Medulla oblongata (tissue), 1 donor: ENCODE measurements at regions not wholly inside any gene's neighbourhood (a gene's known extent, or its start where the extent isn't known, plus 50 kb on each side); places are given as distances from the start of the nearest gene placed in this dataset.
"Not testable (repeated sequence)": the region's sequence is repeated elsewhere in the genome, so short reads cannot be mapped to it uniquely, and the experiment has no call there.

Experiments
- DNase-seq: peaks from one replicate; pipeline ENCODE4 v3.0.0-alpha.2; 2015; ENCODE audit errors: extremely low spot score

DNA sequence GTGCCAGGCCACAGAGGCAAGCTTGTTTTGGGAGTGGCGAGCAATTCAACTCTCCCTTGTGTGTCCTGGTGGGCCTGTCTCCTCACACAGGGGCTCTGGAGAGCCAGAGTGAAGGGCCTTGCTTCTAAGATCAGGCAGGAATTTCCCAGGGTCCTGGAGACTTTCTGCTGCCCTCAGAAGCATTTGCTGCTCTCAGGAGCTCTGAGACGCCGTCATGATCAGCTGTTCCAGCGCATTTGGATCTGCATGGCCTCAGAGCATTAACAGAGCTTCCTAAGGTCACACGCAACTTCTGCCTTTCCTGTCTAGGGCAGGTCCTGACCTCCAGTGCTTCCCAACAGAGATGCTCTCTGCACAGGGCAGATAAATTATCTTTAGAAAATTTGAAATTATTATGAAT is 52.2 kb upstream of the C10orf90 start:
- no peak for DNase-seq

DNA sequence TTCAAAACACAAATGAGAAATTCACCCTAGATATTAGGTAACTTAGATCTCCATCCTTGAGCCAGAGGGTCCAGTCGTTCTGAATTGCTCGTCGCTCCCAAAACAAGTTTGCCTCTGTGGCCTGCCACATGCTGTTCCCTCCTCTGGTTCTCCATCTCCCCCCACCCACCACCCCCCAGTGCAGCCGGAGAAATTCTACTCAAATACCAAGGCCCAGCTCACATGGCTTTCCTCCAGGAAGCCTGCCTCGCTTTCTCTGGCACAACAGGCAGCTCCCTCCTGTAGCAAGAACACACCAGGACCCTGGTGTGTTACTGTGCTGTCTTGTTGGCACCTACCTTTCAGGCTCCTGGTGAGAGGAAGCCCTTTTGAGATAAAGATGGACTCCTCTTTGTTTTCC is 52.7 kb upstream of the C10orf90 start:
- DNase-seq: no peak

DNA sequence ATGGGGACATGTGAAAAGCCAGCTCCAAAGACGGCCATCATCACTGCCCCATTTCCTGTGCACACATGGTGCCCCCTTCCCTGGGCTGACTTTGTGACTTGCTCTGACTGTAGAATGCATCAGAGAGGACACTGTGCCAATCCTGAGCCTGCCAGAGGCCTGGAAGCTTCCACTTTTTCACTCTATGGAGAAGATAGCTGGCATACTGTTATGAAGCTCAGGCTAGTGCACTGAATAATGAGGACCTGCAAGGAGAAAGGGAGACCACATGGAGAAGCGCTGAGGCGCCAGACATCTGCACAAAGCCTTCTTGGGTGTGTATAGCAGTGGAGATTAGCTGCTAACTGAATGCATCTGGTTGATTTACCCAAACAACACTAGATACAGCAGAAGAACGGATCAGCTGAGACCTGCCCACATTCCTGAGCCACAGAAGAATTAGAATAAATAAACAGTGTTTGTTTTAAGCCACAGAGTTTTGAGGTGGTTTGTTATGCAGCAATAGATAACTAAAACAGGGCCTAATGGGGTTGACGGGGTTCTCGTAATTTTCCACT is 58.9 kb upstream of the C10orf90 start:
- DNase-seq: no peak

DNA sequence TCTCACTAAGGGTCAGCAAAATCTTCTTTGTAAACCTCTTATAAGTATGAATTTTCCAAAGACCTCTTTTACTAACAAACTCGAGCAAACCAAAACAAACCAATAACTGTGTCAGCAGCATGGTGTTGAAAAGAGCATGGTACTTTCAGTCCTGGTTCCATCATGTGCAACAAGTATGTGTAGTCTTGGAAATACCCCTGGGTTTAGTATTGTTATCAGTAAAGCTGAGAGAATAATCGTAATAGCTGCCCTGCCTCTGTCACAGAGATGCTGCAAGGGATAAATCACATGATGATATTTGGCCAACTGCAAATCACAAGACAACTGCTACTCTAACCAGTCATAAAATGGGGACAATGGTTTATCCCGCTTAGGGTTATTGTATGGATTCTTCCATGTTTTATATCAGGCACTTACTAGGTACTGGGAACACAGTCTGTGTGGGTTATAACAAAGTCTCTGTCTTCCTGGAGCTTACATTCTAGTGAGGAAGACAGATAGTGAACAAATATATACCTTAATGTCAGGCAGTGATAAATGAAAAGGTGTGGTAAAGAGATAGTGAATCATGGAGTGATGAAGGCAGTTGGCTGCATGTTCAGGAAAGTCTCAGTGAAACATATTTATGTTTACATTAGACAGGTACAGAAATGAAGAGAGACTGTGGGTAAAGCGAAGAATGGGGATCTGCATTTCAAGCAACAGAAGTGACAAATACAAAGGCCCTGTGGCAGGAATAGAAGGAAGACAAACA is 60.5 kb upstream of the C10orf90 start:
- DNase-seq: no peak

DNA sequence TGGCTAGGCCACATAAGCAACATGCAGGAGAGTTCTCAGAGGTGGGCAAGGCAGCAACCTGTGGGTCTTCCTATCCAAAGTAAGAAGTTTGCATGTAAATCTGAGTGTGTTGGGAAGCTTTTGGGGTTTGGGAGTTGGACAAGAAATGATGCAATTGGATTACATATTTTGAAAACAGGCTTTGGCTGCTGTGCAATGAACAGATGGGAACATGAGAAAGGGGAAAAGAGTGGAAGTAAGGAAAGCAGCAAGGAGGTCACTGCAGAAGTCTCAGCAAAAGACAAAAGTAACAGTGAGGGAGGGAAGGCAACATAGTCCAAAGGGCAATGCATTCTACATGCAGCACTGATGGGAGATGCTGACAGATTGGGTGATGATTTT is 61.1 kb upstream of the C10orf90 start:
- no peak for DNase-seq

DNA sequence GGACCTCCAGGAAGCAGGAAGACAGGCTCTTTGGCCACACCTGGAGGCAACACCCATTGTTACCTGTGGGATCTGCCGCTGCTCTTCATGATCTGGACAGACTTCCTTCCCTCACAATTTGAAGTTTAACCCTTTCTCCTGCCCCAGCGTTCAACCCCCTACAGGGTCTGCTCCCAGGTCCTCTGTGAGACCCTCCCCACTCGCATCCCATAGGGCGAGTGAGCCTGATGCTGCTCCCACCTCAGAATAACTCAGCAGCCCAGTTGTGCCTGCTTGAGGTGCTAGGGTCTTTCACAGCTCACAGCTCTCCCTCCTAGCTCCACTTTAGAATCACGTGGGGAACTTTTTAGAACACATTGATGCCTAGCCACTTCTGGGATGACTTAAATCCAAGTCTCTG is 61.8 kb upstream of the C10orf90 start:
- DNase-seq: no peak

DNA sequence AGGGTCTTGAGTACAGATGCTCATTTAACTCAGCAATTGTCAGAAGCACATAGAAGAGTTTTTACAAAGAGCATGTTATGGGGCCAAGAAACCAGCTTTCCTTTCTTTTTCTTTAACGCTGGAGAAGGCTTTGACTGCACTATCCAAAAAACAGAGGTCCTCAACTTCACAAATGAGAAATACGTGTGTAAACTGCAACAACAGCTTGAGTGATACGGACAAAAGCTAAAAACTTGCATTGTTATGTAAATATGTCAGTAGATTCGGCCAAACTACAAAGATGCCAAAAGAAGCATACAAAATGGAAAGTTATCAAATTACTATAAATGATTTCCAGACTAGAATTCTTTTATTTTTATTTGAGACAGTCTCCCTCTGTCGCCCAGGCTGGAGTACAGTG is 62.4 kb upstream of the C10orf90 start:
- no peak for DNase-seq

DNA sequence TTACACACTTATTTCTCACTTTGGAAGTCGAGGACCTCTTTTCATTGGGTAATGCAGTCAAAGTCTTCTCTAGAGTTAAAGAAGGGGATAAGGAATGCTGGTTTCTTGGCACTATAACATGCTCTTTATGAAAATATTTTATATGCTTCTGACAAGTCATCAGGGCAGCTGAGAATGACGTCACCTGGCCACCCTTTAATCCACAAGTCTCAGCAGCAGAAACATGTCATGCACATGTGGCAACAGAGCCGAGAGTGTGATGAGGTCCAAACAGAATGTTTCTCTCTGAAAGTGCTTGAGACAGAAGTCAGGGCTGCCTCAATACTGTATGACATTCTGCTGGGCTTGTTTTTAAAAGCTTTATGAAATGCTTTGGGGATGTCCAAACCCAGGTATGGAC is 63.5 kb upstream of the C10orf90 start:
- no peak for DNase-seq

DNA sequence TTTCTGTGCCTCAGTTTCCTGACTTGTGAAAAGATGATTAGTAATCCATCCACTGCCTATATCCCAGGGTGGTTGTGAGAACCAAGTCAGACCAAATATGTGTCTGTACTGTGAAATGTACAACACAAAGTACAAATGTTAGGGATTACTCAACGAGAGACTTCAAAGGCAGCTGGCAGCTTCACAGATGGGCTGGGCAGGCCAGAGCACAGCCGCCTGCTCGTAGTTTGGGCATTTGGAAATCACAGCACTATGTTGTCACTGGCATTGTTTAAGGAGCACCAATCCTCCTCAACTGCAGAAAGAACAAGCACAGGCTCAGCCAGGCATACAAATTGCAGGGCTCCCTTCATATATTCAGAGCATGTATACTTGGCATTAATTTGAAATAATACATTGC is 64.5 kb upstream of the C10orf90 start:
- peak; percentile 30 for DNase-seq

DNA sequence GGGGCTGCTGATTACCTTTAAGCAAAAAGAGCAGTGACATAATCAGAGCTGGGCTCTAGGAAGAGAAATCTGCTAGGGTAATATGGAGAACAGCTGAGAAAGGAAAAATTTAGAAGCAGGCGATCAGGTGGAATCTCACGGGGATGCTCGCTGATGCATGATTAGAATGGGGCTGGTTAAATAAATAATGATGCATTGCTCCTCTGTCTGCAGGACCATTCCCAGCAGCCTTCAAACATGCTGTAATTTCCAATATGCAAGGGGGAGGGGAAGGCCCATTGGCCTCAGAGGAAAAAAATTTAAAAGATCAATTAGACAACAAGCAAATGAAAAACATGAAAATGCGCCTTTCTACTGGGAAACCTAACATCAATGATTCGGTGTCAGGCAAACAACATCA is 65.6 kb upstream of the C10orf90 start:
- no peak for DNase-seq

DNA sequence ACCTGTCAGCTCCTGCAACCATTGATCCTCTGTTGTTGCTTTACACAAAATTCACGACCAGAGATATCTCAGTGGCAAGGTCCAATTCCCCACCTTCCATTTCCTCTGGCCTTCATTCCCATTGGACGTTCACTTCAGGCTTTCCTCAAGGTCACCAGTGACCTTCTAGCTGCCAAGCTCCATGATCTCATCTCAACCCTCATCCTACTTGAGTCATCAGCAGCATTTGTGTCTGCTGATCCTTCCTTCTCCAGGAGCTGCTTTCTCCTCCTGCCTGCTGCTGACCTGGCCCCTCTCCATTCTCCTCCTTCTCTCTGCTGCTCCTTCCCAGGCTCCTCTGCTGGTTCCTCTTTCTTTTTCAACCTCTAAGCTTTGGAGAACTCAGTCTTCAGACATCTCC is 66.2 kb upstream of the C10orf90 start:
- DNase-seq: no peak

DNA sequence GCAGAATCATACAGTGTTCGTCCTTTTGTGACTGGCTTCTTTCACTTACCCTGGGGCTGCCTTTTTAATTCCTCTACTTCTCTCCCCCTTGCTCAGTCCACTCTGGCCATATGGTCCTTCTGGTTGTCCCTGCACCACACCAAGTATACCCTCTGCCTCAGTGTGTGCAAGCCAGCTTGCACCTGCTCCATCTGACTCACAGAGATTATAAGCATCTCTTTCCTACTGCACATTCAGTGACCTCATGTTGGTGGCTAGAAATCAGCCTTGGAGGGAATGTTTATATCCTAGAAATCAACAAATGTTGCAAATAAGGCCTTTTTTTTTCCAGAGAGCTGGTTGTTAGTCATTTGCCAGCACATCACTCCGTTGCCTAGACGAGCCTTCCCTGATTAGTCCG is 67.5 kb upstream of the C10orf90 start:
- DNase-seq: no peak

DNA sequence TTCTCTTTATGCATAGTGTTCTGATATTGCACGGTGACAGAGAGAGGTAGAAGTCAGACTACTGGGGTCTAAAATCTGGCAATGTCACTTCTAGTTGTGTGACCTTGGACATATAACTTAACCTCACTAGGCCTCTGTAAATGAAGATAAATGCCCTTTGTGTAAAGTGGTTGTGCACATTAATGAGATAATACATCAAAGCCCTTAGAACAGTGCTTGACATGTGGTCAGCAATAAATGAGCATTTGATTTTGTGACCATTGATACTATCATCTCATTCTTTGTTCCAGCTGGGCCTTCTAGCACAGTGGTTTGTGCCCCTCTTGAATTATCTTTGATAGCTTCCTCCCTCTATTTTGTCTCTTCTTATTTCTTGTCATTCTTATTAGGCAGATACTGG is 74.1 kb upstream of the C10orf90 start:
- DNase-seq: no peak

DNA sequence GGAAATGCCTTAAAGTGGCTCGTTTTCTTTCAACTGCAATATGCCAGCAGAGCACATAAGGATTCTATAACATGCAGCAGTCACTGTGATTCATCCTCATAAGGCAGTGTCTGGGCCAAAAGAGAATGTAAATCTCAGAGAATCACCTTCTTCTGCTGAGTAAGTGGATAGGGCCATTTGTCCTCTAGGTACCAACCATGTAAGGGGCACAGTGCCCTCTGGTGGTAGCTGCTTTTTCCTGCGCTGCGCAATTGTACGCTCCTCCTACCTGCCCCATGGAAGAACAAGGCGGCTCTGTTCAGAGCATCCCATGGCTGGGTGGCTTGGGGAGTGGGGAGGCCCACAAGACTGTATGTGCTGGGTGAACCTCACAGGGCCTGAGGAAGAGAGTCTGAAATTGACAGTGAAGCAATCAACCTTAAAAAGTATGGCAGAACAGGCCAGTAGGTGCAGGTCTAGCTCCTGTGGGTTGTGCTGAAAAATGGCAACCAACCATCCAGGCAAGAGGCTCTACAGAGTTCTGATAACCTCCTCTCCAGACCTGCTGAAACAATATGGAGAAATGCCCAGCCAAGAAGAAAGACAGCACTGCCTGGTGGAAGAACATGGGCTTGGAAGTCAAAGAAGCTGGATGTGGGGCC is 78.6 kb upstream of the C10orf90 start:
- peak; percentile 89 for DNase-seq

DNA sequence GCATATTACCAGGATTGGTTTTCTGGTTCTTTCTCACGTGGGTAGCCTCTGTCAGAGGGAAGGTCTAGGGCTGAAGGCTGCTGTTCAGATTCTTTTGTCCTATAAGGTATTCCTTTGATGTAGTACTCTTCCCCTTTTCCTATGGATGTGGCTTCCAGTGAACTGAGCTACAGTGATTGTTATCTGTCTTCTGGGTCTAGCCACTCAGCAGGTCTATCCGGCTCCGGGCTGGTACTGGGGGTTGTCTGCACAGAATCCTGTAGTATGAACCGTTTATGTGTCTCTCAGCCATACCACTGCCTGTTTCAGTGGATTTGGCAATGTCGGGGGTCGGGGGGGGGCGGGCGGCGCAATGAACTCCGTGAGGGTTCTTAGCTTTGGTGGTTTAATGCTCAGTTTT is 84.5 kb upstream of the C10orf90 start:
- no peak for DNase-seq

DNA sequence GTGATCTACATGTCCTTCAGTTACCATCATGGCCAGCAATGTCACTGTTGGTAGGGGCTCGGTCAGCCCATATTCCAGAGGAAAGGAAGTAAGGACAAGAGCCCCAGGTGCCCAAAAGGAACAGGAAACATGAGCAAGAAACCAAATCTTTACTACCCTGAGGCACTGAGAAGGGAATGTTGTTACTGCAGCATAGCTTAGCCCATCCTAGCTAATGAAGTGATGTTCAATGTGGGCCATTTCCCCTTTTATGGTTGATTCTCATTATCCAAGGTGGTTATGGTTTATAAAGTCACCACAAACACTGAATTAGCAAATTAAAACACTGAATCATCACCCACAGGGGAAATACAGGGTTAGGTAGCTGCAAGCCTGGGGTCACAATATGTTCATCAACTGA is 88.4 kb upstream of the C10orf90 start:
- DNase-seq: no peak

DNA sequence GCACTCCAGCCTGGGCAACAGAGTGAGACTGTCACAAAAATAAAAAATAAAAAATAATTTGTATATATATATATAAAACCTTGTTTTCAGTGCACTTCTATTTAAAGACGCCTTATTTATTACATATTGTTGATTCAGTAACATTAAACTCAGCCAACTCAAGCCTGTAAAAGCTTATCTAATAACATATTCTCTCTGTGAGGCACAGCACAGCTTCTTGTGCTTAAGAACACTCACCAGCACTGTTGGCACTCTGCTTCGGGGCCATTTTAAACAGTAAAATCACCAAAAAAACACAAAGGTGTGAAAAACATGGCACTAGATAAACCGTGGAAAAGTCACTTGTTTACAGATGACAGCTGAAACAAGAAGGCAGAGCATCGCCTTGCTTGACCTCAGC is 89.0 kb upstream of the C10orf90 start:
- no peak for DNase-seq

DNA sequence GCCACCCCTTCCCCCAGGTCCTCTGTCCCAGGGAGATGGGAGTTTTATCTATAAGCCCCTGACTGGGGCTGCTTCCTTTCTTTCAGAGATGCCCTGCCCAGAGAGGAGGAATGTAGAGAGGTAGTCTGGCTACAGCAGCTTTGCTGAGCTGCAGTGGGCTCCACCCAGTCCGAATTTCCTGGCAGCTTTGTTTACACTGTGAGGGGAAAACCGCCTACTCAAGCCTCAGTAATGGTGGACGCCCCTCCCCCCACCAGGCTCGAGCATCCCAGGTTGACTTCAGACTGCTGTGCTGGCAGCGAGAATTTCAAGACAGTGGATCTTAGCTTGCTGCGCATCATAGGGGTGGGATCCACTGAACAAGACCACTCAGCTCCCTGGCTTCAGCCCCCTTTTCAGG is 96.2 kb upstream of the C10orf90 start:
- not testable (repeated sequence) for DNase-seq

DNA sequence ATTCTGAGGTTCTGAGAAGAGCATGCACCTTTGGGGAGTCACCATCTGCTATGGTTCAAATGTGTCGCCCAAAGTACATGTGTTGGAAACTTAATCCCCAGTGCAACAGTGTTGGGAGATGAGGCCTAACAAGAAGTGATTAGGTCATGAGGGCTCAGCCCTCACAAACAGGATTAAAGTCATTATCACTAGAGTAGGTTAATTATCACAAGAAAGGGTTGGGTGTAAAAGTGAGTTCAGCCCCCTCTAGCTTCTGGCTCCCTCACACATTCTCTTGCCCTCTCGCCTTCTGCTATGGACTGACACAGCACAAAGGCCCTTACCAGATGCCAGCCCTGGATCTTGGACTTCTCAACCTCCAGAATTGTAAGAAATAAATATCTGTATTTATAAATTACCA is 100.3 kb upstream of the C10orf90 start:
- DNase-seq: no peak

DNA sequence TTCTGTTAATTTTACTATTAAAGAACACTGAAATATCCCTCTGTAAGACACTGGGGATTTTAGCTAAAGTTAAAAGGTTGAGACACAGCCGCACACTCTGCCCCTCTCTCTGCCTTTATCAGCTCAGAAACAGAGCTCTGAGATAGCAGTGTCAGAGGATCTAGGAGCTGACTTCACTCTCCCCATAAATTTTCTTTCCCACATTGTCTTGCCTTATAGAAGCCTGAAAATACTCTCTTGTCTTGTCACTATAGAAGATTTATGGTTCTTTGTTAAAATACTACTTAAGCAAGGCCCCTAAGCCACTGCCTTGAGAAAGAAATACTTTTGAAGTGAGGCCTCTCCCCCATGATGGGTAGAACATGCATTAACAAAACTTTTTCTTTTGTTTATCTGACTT is 105.7 kb upstream of the C10orf90 start:
- DNase-seq: no peak

DNA sequence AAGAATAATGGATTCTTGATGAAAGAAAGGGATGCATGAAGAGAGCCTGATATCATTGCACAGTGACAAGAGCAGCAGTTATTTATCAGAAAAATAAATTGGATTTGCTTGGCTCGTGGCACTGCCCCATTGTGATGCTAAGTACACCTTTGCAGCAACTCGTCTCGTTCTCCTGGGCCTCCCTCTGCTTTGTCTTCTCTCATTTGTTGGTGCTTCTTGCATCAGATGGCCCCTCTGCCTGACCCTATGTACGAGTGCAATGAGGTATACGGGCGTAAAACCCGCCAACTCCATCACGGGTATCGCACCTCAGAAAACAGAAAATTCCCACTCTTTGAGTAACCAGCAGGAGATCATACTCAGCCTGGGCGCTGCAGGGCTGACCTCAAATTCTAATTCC is 107.2 kb upstream of the C10orf90 start:
- DNase-seq: no peak

DNA sequence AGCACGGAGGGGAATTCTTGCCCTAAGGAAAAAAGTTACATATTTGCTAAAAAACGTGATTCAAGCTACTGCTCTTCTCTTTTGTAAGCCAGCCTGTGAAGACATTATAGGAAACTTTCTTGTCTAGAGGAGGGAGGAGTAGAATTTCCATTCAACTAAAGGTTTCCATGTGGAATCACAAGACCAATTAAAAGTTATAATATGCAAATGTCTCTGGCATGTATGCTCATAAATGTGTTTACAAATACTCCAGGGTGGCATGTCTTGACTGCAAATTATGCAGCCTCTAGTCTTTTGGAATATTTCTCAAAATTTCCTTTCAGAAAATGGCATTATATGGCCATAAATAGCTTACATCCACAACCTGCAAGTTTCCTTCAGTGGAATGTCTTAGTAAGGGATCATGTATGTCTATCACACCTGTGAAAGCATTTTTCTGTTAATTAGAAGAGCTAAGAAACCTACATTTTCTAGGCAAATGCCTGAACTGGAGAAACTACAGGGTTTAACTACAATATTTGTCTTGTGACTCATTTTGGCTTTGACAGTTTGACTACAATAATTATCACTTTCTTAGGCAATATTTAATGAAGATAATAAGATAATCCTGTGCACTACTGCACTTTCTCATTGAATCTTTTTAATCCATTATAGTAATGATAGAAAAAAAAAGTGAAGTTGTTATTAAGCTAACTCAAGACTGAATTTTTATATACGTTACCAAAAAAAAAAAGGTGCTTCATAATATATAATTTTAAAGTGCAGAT is 111.1 kb upstream of the C10orf90 start:
- no peak for DNase-seq
